Thymus (tissue), 11 donors: ENCODE measurements at regions not wholly inside any gene's neighbourhood (a gene's known extent, or its start where the extent isn't known, plus 50 kb on each side); places are given as distances from the start of the nearest gene placed in this dataset.
"Not testable (repeated sequence)": the region's sequence is repeated elsewhere in the genome, so short reads cannot be mapped to it uniquely, and the experiment has no call there.

ENCODE experiments used
- DNase-seq, 9 donors: peaks; one replicate each; pipeline ENCODE4 v3.0.0-alpha.2; 2013; ENCODE audit warnings: low spot score in 9 of 9, low read depth in 6 of 9, missing footprints in 1 of 9
- H3K27ac ChIP-seq, 2 donors: one replicate each; pipeline ENCODE4 v1.5.1; 2013; ENCODE audit warnings: control low read depth in 1 of 2, low read depth in 1 of 2, low read length in 1 of 2, mild to moderate bottlenecking in 1 of 2, moderate library complexity in 1 of 2
- H3K27me3 ChIP-seq, 2 donors: one replicate each; pipeline ENCODE4 v1.5.1; 2013; ENCODE audit warnings: low read length in 1 of 2; ENCODE audit not compliant: control insufficient read depth in 2 of 2, insufficient read depth in 1 of 2
- H3K36me3 ChIP-seq, 2 donors: one replicate each; pipeline ENCODE4 v1.5.1; 2013; ENCODE audit warnings: low read length in 1 of 2, mild to moderate bottlenecking in 1 of 2, moderate library complexity in 1 of 2; ENCODE audit not compliant: control insufficient read depth in 2 of 2, insufficient read depth in 2 of 2
- H3K4me1 ChIP-seq, 2 donors: one replicate each; pipeline ENCODE4 v1.5.1; 2013; ENCODE audit warnings: low read length in 2 of 2; ENCODE audit not compliant: control insufficient read depth in 2 of 2, insufficient read depth in 2 of 2
- H3K4me3 ChIP-seq, 2 donors: one replicate each; pipeline ENCODE4 v1.5.1; 2013; ENCODE audit warnings: low read length in 2 of 2, control low read depth in 1 of 2, mild to moderate bottlenecking in 1 of 2
- H3K9me3 ChIP-seq, 2 donors: one replicate each; pipeline ENCODE4 v1.5.1; 2013; ENCODE audit warnings: low read length in 1 of 2, mild to moderate bottlenecking in 1 of 2; ENCODE audit not compliant: control insufficient read depth in 2 of 2, insufficient read depth in 1 of 2
- WGBS: extraction: QIAGEN DNeasy Blood & Tissue Kit; methylation state at CpG from one replicate; pipeline ENCODE4 v1.1.7; 2013; 5-methylcytosine and 5-hydroxymethylcytosine counted together
- donor health status: healthy.

DNA sequence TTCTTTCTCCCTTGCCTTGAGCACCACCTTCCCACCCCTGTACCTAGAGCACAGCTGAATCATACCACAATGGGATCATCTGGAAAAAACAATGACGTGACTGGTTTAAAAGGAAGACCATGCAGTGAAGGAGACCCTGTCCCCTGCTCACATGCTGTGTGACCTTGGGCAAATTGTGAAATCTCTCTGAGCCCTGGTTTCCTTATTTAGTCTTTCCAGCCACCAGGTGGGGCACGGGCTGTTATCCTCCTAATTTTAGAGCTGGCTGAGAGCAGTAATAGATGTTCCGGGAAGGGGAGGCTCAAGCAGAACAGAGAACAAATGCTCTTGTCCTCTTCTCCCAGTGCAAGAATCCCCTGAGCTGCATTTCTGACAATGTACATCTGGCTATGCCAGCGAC, 198.3 kb downstream of the RPS24 start:
- no peaks in the 10 kb centered on the region for H3K36me3 ChIP-seq
- H3K27me3 ChIP-seq, result no peaks in the 10 kb centered on the region
- H3K9me3 ChIP-seq, result no peaks in the 10 kb centered on the region
- H3K4me3 ChIP-seq, result no peak overlapping the region
- DNase-seq, result no peak
- no peak overlapping the region for H3K27ac ChIP-seq
- WGBS, result 92% methylated on average over 4 of the region's 4 CpGs
- H3K4me1 ChIP-seq, result peaks cover 4 to 18% of the 10 kb centered on the region in 2 donors

DNA sequence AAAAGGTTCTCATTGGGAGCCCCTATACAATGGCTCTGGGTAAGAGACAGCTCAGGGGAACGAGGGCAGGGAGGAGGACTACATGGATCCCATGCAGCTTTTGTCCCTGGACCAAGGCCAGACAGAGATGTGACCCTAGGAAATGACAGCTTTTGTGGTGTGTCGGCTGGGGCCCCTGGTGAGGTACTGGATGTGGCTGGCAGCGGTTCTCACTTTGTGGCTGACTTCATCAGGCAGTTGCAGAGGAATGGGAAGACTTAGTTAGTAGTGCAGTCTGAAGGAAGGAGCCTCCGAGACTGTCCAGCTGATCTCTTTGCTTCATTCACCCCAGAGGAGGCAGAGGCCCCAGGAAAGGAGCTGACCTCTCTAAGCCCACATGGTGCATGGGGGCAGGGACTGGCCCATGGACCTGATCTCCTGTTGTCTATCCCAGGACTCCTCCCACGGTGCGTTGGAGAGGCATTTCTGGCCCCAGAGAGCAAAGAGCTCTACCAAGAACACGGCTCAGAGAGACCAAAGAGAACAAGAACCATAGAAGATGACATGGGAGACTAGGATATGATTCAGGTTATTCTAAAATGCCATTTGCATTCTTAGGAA, 202.9 kb downstream of the RPS24 start:
- no peaks in the 10 kb centered on the region for H3K9me3 ChIP-seq
- DNase-seq, result no peak
- no peaks in the 10 kb centered on the region for H3K4me1 ChIP-seq
- 53% methylated on average over 7 of the region's 7 CpGs for WGBS
- no peaks in the 10 kb centered on the region for H3K36me3 ChIP-seq
- no peak overlapping the region for H3K27ac ChIP-seq
- no peak overlapping the region for H3K4me3 ChIP-seq
- H3K27me3 ChIP-seq, result no peaks in the 10 kb centered on the region

DNA sequence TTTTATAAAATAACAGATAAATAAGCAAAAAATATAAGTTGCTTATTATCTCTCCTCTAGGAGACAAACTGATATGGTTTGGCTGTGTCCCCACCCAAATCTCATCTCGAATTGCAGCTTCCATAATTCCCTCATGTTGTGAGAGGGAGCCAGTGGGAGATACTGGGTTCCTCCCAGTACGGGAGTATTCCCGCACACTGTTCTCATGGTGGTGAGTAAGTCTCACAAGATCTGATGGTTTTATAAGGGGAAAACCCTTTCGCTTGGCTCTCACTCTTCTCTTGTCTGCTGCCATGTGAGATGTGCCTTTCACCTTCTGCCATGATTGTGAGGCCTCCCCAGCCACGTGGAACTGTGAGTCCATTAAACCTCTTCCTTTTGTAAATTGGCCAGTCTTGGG, 204.3 kb downstream of the RPS24 start:
- not testable (repeated sequence) for DNase-seq, H3K36me3 ChIP-seq, H3K27ac ChIP-seq, H3K4me1 ChIP-seq, H3K9me3 ChIP-seq, H3K27me3 ChIP-seq, H3K4me3 ChIP-seq
- WGBS, result 82% methylated on average over 5 of the region's 5 CpGs

DNA sequence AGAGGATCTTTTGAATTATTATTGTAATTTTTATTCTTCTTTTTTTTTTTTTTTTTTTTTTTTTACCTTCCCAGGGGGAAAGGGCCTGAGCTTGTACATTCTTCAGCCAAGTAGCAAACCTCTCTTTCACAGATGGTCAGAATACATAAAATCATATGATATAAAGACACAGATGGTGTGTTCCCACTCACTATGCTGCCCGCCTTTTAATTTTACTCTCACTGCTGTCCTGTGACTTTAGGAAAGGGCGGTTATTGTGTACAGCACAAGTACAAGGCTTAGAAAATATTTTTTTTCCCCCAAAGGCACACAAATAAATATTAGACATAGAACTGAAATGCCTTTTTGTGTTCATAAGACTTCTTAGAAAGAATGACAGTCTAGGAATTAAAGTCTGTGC, 213.6 kb downstream of the RPS24 start:
- DNase-seq, result no peak
- H3K36me3 ChIP-seq, result no peaks in the 10 kb centered on the region
- H3K27ac ChIP-seq, result no peak overlapping the region
- no peak overlapping the region for H3K4me3 ChIP-seq
- H3K9me3 ChIP-seq, result peaks cover 0 to 7% of the 10 kb centered on the region in 2 donors
- 98% methylated on average over 2 of the region's 2 CpGs for WGBS
- peaks cover 0 to 13% of the 10 kb centered on the region in 2 donors for H3K4me1 ChIP-seq
- no peaks in the 10 kb centered on the region for H3K27me3 ChIP-seq

DNA sequence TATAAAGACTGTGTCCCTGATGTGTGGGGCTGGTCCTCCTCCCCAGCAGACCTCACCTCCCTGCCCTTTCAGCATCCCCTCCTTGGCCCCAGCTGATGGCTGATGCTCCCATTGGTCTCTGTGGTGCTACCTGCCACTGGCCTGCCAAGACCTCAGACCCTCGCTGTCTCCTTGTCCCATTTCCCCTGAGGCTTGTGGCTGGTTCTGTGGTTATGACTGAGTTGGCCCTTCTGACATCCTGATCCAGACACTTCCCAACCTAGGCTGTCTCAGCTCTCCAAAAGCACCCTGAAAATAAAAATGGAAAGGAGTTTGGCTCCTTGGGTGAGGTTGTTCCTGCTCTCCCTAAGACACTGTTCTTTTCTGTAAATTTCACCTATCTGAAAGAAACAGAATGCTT, 214.2 kb downstream of the RPS24 start:
- no peaks in the 10 kb centered on the region for H3K36me3 ChIP-seq
- WGBS, result 46% methylated on average over 1 of the region's 1 CpG
- H3K27ac ChIP-seq, result no peak overlapping the region
- no peaks in the 10 kb centered on the region for H3K27me3 ChIP-seq
- peaks cover 0 to 7% of the 10 kb centered on the region in 2 donors for H3K9me3 ChIP-seq
- H3K4me3 ChIP-seq, result no peak overlapping the region
- H3K4me1 ChIP-seq, result peaks cover 0 to 13% of the 10 kb centered on the region in 2 donors
- no peak for DNase-seq

DNA sequence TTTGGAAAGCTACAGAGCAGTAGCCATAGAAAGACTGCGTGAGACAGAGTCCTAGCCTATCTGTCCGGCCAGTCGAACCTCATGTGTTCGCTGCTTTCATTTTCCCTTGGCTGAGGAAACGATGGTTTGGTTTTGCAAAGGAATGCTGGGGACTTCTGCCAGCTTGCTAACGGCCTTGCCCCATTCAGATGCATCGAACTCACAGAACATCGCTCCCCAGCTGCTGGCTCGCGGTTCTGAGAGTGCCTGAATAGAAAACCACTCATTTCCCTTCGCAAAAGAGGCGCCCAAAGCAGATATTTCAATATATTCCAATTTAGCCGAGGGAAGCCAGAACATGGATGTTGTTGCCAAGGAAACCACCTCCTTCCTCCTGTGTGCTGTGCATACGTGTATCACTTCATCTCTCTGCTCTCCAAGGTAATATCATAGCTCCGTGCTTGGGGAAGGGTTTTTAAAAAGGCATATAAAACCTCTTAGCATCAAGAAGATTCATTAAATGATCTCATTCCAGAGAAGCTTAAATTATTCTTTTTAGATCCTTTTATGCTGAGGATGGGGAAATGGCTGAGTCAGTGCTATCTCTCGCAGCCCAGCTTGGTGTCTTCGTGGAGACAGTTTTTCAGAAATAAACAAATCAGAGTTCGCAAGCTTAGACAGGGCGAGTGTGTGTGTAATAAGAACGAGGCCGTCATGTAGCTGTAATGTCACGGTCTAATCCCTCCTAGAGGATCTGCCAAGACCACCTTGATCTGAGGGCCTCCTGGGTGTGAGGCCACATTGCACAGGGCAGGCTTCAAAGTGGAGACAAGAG, 215.2 kb downstream of the RPS24 start:
- Histone ChIP-seq H3K4me1 (peaks cover 0 to 13% of the 10 kb centered on the region in 2 donors), H3K27me3 (no peaks in the 10 kb centered on the region), H3K27ac (no peak overlapping the region), H3K9me3 (no peaks in the 10 kb centered on the region), H3K4me3 (no peak overlapping the region), H3K36me3 (no peaks in the 10 kb centered on the region)
- no peak for DNase-seq
- WGBS, result 33% methylated on average over 22 of the region's 22 CpGs

DNA sequence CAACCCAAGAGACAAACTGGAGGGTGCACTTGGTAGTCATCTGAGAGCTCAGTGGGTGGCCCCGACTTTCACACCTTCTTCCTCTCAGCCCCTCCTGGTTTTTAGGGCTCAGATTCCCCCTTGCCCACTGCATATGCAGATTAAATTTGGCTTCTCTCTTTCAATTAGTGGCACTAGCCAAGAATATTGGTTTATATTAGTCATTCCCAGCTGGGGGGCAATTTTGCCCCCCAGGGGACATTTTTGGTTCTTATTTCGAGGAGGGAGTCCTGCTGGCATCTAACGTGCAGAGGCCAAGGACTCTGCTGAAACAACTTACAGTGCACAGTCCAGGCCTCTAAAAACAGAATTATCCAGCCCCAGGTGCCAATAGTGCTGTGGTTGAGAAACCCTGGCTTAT, 216.0 kb downstream of the RPS24 start:
- no peaks in the 10 kb centered on the region for H3K36me3 ChIP-seq
- H3K27ac ChIP-seq, result no peak overlapping the region
- no peak overlapping the region for H3K4me3 ChIP-seq
- DNase-seq, result no peak
- H3K9me3 ChIP-seq, result no peaks in the 10 kb centered on the region
- 87% methylated on average over 3 of the region's 3 CpGs for WGBS
- peaks cover 0 to 13% of the 10 kb centered on the region in 2 donors for H3K4me1 ChIP-seq
- no peaks in the 10 kb centered on the region for H3K27me3 ChIP-seq

DNA sequence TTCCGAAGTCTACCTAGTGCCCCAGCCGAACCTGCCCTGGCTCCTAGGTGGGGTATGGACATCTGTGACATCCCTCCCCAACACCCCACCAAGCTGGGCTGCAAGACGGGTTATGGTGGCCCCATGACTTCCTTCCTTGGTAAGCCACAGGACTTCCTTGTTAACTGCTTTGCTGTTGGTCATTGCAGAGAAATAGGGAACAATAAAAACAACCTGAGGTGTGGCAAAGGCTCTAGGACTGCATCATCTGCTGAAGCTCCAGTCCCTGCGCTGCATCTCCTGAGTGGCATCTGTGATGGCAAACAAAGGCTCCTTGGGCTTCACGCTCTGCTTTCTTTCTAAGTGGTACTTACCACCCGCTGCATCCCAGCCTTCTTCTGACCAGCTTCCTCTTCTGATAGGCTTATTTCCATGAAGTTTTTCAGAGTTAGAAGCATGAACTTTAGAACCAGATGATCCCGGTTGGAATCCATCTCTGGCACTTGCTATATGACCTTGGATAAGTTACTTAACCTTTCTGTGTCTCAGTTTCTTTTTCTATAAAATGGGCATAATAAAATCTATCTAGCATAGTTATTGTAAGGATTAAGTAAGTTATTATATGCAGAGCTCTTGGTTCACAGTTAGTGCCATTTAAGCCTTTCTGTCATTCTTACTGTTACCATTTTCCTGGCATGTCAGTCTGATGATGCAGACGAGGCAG, 216.8 kb downstream of the RPS24 start:
- H3K4me3 ChIP-seq, result no peak overlapping the region
- no peaks in the 10 kb centered on the region for H3K27me3 ChIP-seq
- no peaks in the 10 kb centered on the region for H3K36me3 ChIP-seq
- H3K4me1 ChIP-seq, result peaks cover 0 to 13% of the 10 kb centered on the region in 2 donors
- DNase-seq, result peak in 1 of 9 donors; percentile 21
- H3K9me3 ChIP-seq, result no peaks in the 10 kb centered on the region
- 31% methylated on average over 8 of the region's 8 CpGs for WGBS
- H3K27ac ChIP-seq, result no peak overlapping the region

DNA sequence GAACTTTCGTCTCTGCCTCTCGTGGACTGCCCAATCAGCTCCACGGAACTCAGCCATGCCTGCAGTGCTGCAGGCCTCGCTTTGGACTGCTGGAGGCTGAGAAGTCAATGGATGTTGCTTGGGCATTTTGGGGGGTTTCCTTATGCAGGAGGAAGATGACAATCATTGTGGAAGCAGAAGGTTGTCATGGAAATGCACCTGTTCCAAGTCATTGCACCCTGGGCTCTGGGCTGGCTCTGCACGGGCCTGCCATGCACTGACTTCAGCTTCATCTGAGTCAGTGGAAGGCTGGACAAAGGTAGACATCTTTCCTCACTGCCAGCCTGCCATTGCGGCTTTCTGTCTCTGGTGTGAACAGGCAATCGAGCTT, 217.3 kb downstream of the RPS24 start:
- peaks cover 0 to 13% of the 10 kb centered on the region in 2 donors for H3K4me1 ChIP-seq
- H3K4me3 ChIP-seq, result no peak overlapping the region
- no peaks in the 10 kb centered on the region for H3K27me3 ChIP-seq
- H3K9me3 ChIP-seq, result no peaks in the 10 kb centered on the region
- no peaks in the 10 kb centered on the region for H3K36me3 ChIP-seq
- 88% methylated on average over 7 of the region's 7 CpGs for WGBS
- DNase-seq, result no peak
- H3K27ac ChIP-seq, result no peak overlapping the region
